GM19438 (cell line): ENCODE measurements at regions not wholly inside any gene's neighbourhood (a gene's known extent, or its start where the extent isn't known, plus 50 kb on each side); places are given as distances from the start of the nearest gene placed in this dataset.

ENCODE experiments used
- ATAC-seq: cut with Tn5 transposase; IDR thresholded peaks from one replicate; pipeline ENCODE4 v1.9.1; 2021; ENCODE audit warnings: low read depth; ENCODE audit not compliant: unreplicated experiment

DNA sequence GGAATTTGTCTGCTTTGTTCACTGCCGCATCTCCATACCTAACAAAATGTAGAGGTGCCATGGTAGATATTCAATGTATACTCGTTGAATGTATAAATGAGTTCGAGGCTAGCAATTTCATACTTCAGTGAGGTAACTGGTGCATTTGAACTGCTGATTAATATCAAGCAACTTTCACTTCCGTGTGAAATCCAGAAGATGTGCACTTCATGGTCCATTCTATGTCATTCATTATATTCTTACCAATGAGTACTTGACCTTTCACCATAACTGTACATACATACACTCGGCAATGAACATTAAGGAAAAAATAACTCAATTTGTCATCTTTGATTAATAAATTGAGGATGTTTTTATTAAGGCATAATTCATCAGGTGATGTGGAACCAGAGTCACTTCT lies 598.5 kb downstream of the ZNF385D start:
- ATAC-seq = no peak

GRCh38 chr3:21142949-21143348 lies 608.1 kb downstream of the ZNF385D start:
- no peak for ATAC-seq

- no peak for ATAC-seq
Measured at GRCh38 chr3:21142031-21142430, 609.0 kb downstream of the ZNF385D start.

GRCh38 chr3:21140785-21141184 lies 610.2 kb downstream of the ZNF385D start:
- ATAC-seq = no peak

DNA sequence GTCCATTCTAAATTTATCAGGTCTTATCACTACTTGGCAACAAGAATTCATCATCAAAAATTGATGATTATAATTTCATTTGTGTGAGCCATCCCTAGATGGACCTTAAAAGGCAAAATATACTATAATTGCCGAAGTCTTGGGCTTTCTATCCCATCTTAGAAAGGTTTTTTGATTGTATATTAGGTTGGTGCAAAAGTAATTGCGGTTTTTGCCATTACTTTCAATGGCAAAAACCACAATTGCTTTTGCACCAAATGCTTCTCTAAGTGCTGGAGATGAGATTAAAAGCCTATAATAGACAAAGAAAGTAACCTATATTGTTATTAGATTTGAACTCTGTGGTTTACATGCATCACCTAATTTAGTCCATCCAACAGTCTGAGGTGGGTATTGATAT lies 612.9 kb downstream of the ZNF385D start:
- no peak for ATAC-seq

DNA sequence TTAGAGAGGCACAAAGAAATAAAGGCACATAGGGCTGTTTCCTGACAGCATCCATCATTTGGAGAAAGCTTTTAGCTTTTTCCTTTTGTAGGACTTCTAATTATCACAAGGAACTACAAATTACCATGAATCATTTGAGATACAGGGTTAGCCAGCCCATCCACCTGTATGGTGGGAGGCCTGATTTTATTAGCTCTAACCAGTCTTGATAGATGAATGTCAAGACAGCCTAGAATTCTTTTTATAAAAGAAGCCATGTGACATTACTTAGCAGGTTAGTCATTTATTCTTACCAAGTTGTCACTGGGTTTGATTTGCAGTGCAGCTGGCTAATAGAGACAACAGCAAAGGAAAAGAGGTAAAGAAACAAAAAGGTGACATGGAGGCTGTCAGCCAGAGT lies 618.1 kb downstream of the ZNF385D start:
- no peak for ATAC-seq

DNA sequence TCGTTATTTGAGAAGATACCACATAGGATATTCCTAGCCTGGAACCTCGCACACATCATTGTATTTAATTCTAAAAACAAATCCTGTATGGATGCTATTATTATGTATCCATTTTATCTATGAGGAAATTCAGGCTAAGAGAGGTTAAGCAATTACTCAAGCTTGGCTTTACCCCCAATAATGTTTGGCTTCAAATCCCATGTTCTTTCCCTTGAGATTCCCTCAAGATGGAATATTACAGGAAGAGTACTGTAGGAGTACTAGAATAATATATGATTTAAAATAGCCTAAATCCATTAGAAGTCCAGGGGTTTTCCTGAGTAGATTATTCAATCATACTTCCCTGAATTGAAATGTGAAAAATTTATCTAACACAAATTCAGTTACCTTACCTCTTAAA lies 630.2 kb downstream of the ZNF385D start:
- no peak for ATAC-seq

DNA sequence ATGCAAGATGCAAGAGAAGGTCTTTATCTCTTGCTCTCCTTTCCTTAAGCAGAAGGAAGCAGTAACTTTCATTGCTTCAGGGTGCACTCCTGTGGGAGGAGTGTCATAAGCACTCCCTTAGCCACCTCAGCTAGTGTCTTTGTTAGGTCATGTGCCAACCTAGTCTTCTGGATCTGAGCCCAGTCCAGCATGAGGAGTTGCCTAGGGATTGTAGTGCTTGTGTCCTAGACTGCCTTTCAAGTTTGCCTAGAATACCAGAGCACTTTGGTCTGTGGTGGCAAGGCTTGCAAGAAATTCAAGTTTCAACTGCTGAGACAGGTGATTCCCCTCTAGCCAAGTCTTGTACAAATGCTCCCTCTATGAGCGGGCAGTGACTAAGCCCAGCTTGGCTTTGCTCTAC lies 633.6 kb downstream of the ZNF385D start:
- ATAC-seq = no peak

DNA sequence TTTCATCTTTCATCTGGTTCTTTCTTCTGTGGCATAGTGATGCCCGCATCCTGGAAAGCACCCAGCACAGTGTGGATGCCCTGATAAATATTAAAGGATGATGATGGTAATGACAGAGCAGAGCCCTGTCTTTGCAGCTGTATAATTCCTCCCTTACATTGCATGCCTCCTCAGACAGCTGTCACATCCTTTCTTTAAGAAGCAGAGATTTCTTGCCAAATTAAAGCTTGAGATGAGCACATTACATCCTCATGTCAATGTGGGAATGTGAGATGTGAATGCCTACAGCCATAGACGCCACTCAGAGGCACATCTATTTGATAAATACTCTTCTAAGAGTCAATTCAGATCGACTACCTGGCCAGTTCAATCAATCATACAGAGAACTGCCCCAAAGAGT lies 642.0 kb downstream of the ZNF385D start:
- ATAC-seq = no peak

- no peak for ATAC-seq
Measured at GRCh38 chr3:21105784-21106183, 645.2 kb downstream of the ZNF385D start.

GRCh38 chr3:21100656-21101359 lies 650.2 kb downstream of the ZNF385D start:
- no peak for ATAC-seq

DNA sequence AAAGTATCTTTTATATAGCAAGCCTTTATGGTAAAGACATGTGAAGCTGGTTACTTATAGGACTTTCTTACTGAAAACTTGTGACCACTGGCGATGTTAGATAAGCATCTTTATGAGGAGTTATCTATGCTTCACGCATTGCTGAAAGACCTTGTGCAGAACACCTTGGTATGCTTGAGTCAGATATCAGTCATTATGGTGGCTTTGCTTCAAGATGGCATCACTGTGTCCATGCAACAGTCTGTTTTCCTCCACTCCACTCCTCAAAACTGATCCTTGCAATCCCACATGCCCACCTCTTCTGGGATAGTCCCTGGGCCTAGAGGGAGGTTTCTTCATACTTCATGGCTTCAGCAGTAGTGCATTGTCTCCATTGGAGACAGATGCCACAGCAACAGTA lies 656.3 kb downstream of the ZNF385D start:
- no peak for ATAC-seq

- ATAC-seq = no peak
Measured at GRCh38 chr3:21073561-21073960, 677.4 kb downstream of the ZNF385D start.

DNA sequence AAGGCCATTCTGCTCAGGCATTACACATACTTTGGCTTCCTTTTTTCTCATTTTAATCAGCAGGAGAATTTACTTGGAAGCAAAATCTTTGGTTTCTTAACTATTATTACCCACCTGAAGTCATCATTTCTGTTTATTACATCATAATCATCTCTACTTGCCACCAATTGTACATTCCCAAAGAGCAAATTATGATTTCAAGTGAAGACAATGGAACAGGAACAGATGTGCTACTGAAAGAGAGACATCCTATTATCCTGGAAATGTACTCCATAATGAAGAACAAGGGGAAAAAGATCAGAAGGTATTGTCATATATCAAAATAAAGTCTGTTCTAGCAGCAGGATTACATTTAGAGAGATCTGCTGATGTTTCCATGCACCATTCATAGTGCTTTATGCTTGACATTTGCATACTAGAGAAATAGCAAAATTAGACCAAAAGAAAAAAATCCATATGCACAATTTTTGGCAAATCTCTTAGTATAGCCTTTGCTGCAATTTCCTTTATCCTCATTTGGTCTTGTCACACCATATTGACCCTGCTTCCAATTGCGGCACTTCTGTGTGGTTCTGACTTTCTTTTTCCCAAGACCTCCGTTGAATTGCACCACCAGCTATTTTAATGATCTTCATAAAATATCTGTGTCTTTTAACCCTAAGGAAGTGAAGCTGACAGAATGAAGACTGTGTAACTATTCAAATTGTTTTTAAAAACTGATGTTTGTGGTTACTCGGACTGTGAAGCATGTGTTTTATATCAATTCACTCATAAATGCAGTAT lies 683.8 kb downstream of the ZNF385D start:
- ATAC-seq = no peak

DNA sequence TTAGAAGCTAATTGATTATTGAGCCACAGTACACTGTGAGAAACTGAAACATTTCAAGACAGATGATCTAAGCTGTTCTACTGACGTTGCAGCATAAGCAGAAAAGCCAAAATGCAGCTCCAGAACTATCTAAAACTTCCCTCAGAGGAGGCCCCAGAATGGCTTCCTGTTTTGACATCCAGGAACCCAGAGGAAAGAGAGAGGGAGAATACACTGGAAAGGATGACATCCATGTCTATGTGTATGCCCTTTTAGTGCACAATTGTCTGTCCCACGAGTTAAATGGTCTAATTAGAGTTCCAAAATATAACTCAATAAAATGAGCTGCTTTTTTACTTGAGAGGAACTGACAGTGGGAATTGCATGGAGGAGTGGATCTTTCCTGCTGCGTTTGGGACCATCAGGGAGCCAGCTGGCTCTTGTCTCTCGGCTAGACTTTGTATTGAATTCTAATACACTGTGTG lies 688.1 kb downstream of the ZNF385D start:
- ATAC-seq = no peak

DNA sequence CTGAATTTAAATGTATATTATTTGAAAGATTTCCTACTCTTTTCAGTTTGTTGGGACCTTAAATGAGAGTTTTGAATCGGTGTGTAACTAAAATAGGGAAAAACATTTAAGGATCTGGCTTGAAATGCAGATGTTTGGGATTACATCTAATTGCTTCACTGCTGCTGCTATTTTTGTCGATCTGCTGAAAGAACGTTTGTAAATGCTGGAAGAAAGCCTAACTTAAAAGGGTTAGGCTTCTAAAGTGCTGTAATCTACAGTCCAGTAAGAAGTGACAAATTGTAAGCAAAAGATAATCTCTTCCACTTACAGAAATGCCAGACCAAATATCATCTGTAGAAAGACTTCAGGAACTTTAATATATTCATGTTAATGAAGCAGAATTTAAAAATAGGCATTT lies 691.6 kb downstream of the ZNF385D start:
- no peak for ATAC-seq

GRCh38 chr3:21056293-21056692 lies 694.7 kb downstream of the ZNF385D start:
- no peak for ATAC-seq

- ATAC-seq = no peak
Measured at GRCh38 chr3:21055015-21055414, 696.0 kb downstream of the ZNF385D start.

DNA sequence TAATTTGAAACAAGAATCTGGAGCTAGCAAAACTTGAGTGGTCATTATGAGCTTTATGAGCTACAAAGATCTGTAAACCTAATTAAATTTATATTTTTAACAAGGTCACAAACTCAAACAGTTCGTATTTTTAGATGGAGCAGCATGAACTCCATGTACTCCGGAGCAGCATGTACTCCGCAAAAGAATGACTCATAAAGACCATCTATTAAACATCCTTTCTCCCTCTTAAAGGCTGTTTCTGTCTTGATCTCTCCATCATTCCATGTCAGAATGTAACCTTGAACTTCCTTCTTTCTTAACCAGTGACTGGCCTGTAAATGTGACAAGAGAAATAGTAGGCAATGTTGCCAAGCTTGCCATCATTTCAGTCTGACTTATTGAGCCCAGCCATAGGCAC lies 696.9 kb downstream of the ZNF385D start:
- no peak for ATAC-seq

GRCh38 chr3:21049334-21050062 lies 701.5 kb downstream of the ZNF385D start:
- ATAC-seq = no peak

DNA sequence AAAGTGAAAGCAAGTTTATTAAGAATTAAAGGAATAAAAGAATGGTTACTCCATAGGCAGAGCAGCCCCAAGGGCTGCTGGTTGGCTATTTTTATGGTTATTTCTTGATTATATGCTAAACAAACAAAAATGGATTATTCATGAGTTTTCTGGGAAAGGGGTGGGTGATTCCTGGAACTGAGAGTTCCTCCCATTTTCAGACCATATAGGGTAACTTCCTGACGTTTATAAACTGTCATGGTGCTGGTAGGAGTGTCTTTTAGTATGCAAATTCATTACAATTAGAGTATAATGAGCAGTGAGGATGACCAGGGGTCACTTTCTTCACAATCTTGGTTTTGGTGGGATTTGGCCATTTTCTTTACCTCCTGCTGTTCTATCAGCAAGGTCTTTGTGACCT lies 707.9 kb downstream of the ZNF385D start:
- ATAC-seq = no peak
